H9 (cell line): ENCODE measurements at regions not wholly inside any gene's neighbourhood (a gene's known extent, or its start where the extent isn't known, plus 50 kb on each side); places are given as distances from the start of the nearest gene placed in this dataset.

ENCODE experiments used
- DNase-seq: peaks from one replicate; pipeline ENCODE4 v3.0.0-alpha.2; 2017
- H2AFZ ChIP-seq: one replicate; pipeline ENCODE4 v1.6.1; 2013; ENCODE audit warnings: mild to moderate bottlenecking, low read length, control low read depth, moderate library complexity
- H2AK5ac ChIP-seq: 2 replicates; pipeline ENCODE4 v1.6.1; 2013; ENCODE audit warnings: low read length, control low read depth, mixed read lengths; ENCODE audit not compliant: insufficient read length
- H2BK120ac ChIP-seq: one replicate; pipeline ENCODE4 v1.6.1; 2013; ENCODE audit warnings: low read depth, mild to moderate bottlenecking, low read length, control low read depth, inconsistent platforms; ENCODE audit not compliant: poor library complexity, severe bottlenecking
- H2BK12ac ChIP-seq: 2 replicates; pipeline ENCODE4 v1.6.1; 2013; ENCODE audit warnings: low read length, control low read depth, mixed read lengths, low read depth; ENCODE audit not compliant: insufficient read length
- H2BK15ac ChIP-seq: 2 replicates; pipeline ENCODE4 v1.6.1; 2013; ENCODE audit warnings: low read depth, low read length, control low read depth
- H2BK20ac ChIP-seq: one replicate; pipeline ENCODE4 v1.6.1; 2013; ENCODE audit warnings: low read depth, mild to moderate bottlenecking, low read length, control low read depth, inconsistent platforms; ENCODE audit not compliant: poor library complexity, severe bottlenecking
- H2BK5ac ChIP-seq: 2 replicates; pipeline ENCODE4 v1.6.1; 2013; ENCODE audit warnings: low read length, control low read depth, mixed read lengths; ENCODE audit not compliant: insufficient read length
- H3K14ac ChIP-seq: 2 replicates; pipeline ENCODE4 v1.6.1; 2013; ENCODE audit warnings: low read length, control low read depth; ENCODE audit not compliant: insufficient read depth
- H3K18ac ChIP-seq: 2 replicates; pipeline ENCODE4 v1.6.1; 2013; ENCODE audit warnings: low read depth, mild to moderate bottlenecking, mixed read lengths, low read length, control low read depth; ENCODE audit not compliant: insufficient read length
- H3K23ac ChIP-seq: 2 replicates; pipeline ENCODE4 v1.6.1; 2013; ENCODE audit warnings: low read length, control low read depth, mixed read lengths, low read depth; ENCODE audit not compliant: insufficient read length
- H3K23me2 ChIP-seq: 2 replicates; pipeline ENCODE4 v1.6.1; 2013; ENCODE audit warnings: low read depth, mild to moderate bottlenecking, mixed read lengths, low read length, control low read depth; ENCODE audit not compliant: insufficient read length, poor library complexity, severe bottlenecking
- H3K27ac ChIP-seq: 2 replicates; pipeline ENCODE4 v1.5.1; 2013; ENCODE audit warnings: low read length, control low read depth, mixed read lengths, low read depth; ENCODE audit not compliant: insufficient read length
- H3K27me3 ChIP-seq: 2 replicates; pipeline ENCODE4 v1.6.1; 2013; ENCODE audit warnings: low read length, control low read depth, inconsistent platforms; ENCODE audit not compliant: insufficient read depth
- H3K4ac ChIP-seq: 2 replicates; pipeline ENCODE4 v1.6.1; 2013; ENCODE audit warnings: low read depth, mild to moderate bottlenecking, control low read depth, inconsistent platforms, low read length, moderate library complexity
- H3K4me1 ChIP-seq: 2 replicates; pipeline ENCODE4 v1.6.1; 2013; ENCODE audit warnings: low read length, control low read depth, inconsistent platforms; ENCODE audit not compliant: insufficient read depth
- H3K4me2 ChIP-seq: 2 replicates; pipeline ENCODE4 v1.6.1; 2013; ENCODE audit warnings: low read length, control low read depth, mixed read lengths; ENCODE audit not compliant: insufficient read length, insufficient read depth
- H3K56ac ChIP-seq: 2 replicates; pipeline ENCODE4 v1.6.1; 2013; ENCODE audit warnings: low read depth, mild to moderate bottlenecking, mixed read lengths, low read length, control low read depth; ENCODE audit not compliant: insufficient read length
- H3K79me1 ChIP-seq: 2 replicates; pipeline ENCODE4 v1.6.1; 2013; ENCODE audit warnings: low read depth, mild to moderate bottlenecking, moderate library complexity, low read length, control low read depth, inconsistent platforms; ENCODE audit not compliant: insufficient read depth, poor library complexity, severe bottlenecking
- H3K79me2 ChIP-seq: 2 replicates; pipeline ENCODE4 v1.6.1; 2013; ENCODE audit warnings: low read length, control low read depth, inconsistent platforms; ENCODE audit not compliant: insufficient read depth
- H3K9ac ChIP-seq: 2 replicates; pipeline ENCODE4 v1.6.1; 2013; ENCODE audit warnings: low read length, control low read depth, mixed read lengths; ENCODE audit not compliant: insufficient read length; ENCODE audit errors: extremely low read depth
- H3K9me3 ChIP-seq: one replicate; pipeline ENCODE4 v1.6.1; 2013; ENCODE audit warnings: low read depth, low read length, inconsistent platforms; ENCODE audit not compliant: control insufficient read depth
- H3T11ph ChIP-seq: one replicate; pipeline ENCODE4 v1.6.1; 2013; ENCODE audit warnings: mild to moderate bottlenecking, low read length, control low read depth, inconsistent platforms
- H4K20me1 ChIP-seq: one replicate; pipeline ENCODE4 v1.6.1; 2013; ENCODE audit not compliant: control insufficient read depth, insufficient read length, insufficient read depth
- H4K5ac ChIP-seq: 2 replicates; pipeline ENCODE4 v1.6.1; 2013; ENCODE audit warnings: low read depth, mild to moderate bottlenecking, mixed read lengths, low read length, control low read depth; ENCODE audit not compliant: insufficient read length
- H4K8ac ChIP-seq: replicated peaks from 2 replicates; pipeline ENCODE4 v1.6.1; 2013; ENCODE audit warnings: low read length, control low read depth, mixed read lengths, low read depth; ENCODE audit not compliant: insufficient read length
- H4K91ac ChIP-seq: 2 replicates; pipeline ENCODE4 v1.6.1; 2013; ENCODE audit warnings: low read depth, mild to moderate bottlenecking, moderate library complexity, mixed read lengths, low read length, control low read depth; ENCODE audit not compliant: insufficient read length
- H3K27ac Mint-ChIP-seq, 3 experiments: 2 replicates in 2 of 3; 3 replicates in 1 of 3; pipeline ENCODE4 v1.8.0; 2020 to 2021; ENCODE audit warnings: mixed read lengths in 3 of 3, mild to moderate bottlenecking in 1 of 3, moderate library complexity in 1 of 3
- H3K27me3 Mint-ChIP-seq: 2 replicates; pipeline ENCODE4 v1.8.0; 2021; ENCODE audit warnings: low read depth, mild to moderate bottlenecking, moderate library complexity, mixed read lengths
- H3K36me3 Mint-ChIP-seq, 3 experiments: 2 replicates in 2 of 3; 3 replicates in 1 of 3; pipeline ENCODE4 v1.8.0; 2020 to 2021; ENCODE audit warnings: low read depth in 3 of 3, mixed read lengths in 3 of 3; ENCODE audit not compliant: insufficient read depth in 1 of 3
- H3K4me1 Mint-ChIP-seq, 2 experiments: 2 replicates each; pipeline ENCODE4 v1.8.0; 2020; ENCODE audit warnings: mixed read lengths in 2 of 2
- H3K4me3 Mint-ChIP-seq, 2 experiments: 2 replicates in 1 of 2; 3 replicates in 1 of 2; pipeline ENCODE4 v1.8.0; 2020 to 2021; ENCODE audit warnings: mild to moderate bottlenecking in 2 of 2, mixed read lengths in 2 of 2, moderate library complexity in 1 of 2
- H3K9me3 Mint-ChIP-seq, 2 experiments: 2 replicates in 1 of 2; 3 replicates in 1 of 2; pipeline ENCODE4 v1.8.0; 2020; ENCODE audit warnings: mild to moderate bottlenecking in 2 of 2, mixed read lengths in 2 of 2, moderate library complexity in 1 of 2
- CTCF ChIP-seq: fragments of 200-600 bp; sonication (generic); conservative IDR thresholded peaks from 3 replicates; pipeline ENCODE4 v1.8.0; 2021; ENCODE audit warnings: antibody characterized with exemption, mild to moderate bottlenecking
- WGBS: extraction: QIAGEN DNeasy Blood & Tissue Kit; methylation state at CpG from one replicate; pipeline ENCODE4 v1.1.7; 2013; ENCODE audit warnings: missing lambda C conversion rate, low lambda C conversion rate, mixed read lengths; ENCODE audit not compliant: insufficient read length; ENCODE audit errors: extremely low coverage; 5-methylcytosine and 5-hydroxymethylcytosine counted together

- no CpG with 5 or more reads among the region's 5 CpGs for WGBS
- no peak overlapping the region for H3K14ac ChIP-seq
These were observed 124.3 kb upstream of the RASGEF1B start for GRCh38 chr4:81595798-81596610.

More at GRCh38 chr4:81595798-81596610, 124.3 kb upstream of the RASGEF1B start:
- Histone ChIP-seq H4K20me1 (no peaks in the 10 kb centered on the region), H3K27me3 (no peaks in the 10 kb centered on the region), H2BK15ac (no peak overlapping the region), H3K23ac (no peak overlapping the region), H4K91ac (no peak overlapping the region), H3K23me2 (no peaks in the 10 kb centered on the region), H3K18ac (no peak overlapping the region), H4K5ac (no peak overlapping the region), H3K9me3 (no peaks in the 10 kb centered on the region), H2AK5ac (no peak overlapping the region), H4K8ac (no peak overlapping the region), H2BK12ac (no peak overlapping the region), H3K4me1 (peaks cover 2% of the 10 kb centered on the region; the same call in 1 of the 2 replicates), H2BK20ac (no peak overlapping the region), H3K56ac (no peak overlapping the region), H3K27ac (no peak overlapping the region), H3K79me2 (no peaks in the 10 kb centered on the region), H2BK5ac (no peak overlapping the region), H3K4me2 (no peak overlapping the region), H2BK120ac (no peak overlapping the region), H3K4ac (no peak overlapping the region), H3T11ph (no peak overlapping the region), H3K79me1 (no peaks in the 10 kb centered on the region), H2AFZ (no peak overlapping the region), H3K9ac (no peak overlapping the region)
- Mint-ChIP-seq H3K4me3 (no peak overlapping the region), H3K4me1 (peaks cover 14 to 17% of the 10 kb centered on the region in 2 experiments), H3K27me3 (no peaks in the 10 kb centered on the region), H3K36me3 (no peaks in the 10 kb centered on the region), H3K27ac (no peak overlapping the region), H3K9me3 (no peaks in the 10 kb centered on the region)
- no peak for DNase-seq
- no peak for TF ChIP-seq CTCF
